ENCODE measurements at regions not wholly inside any gene's neighbourhood (a gene's known extent, or its start where the extent isn't known, plus 50 kb on each side); places are given as distances from the start of the nearest gene placed in this dataset.

DNA sequence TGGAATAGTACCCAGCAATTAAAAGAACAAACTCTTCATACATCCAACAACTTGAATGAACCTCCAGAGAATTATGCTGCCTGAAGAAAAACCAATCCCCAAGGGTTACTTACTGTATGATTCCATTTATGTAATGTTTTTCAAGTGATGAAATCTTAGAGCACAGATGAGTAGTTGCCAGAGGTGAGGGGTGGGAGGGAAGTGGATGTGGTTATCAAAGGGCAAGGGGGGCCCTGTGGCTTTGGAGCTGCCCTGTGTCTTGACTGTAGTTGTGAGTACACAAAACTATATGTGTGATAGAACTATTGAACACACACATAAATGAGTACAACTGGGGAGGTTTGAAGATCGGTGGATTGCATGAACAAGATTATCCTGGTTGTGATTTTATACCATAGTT is 115.8 kb upstream of the SLC25A48 start:
- H3K27ac Mint-ChIP-seq (ENCODE audit: low read depth) = no peak overlapping the region
- H3K4me1 Mint-ChIP-seq = no peaks in the 10 kb centered on the region
- DNase-seq (ENCODE audit: low spot score in 2 of 2) (no peak), ATAC-seq (replicated peaks; ENCODE audit: extremely low read depth, poor library complexity, severe bottlenecking) (no peak)
- H3K9me3 Mint-ChIP-seq = no peaks in the 10 kb centered on the region
- H3K27me3 Mint-ChIP-seq = peaks cover 24% of the 10 kb centered on the region
- no peaks in the 10 kb centered on the region for H3K36me3 Mint-ChIP-seq (ENCODE audit: insufficient read depth)
- H3K4me3 Mint-ChIP-seq = no peak overlapping the region

DNA sequence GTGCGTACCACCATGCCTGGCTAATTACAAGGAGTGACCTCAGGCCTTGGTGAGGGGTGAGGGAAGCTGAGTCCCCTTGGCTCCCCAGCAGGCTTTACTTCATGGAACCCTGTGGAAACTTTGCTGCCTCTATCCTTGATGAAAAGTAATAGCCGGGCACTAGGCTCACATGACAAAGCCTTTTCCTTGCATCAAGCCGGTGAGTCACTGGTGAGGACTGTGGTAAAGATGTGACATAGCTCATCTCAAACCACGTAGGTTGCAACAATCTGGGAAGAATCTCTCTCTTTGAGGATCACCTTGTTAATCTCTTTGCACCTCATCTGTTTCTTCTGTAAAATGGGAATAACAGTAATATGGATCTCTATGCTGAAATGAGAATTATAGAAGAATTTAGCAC is 116.3 kb upstream of the SLC25A48 start:
- DNase-seq (ENCODE audit: low spot score in 2 of 2) (no peak), ATAC-seq (replicated peaks; ENCODE audit: extremely low read depth, poor library complexity, severe bottlenecking) (no peak)
- Mint-ChIP-seq H3K36me3 (ENCODE audit: insufficient read depth) (no peaks in the 10 kb centered on the region), H3K27me3 (peaks cover 24% of the 10 kb centered on the region), H3K4me3 (no peak overlapping the region), H3K27ac (ENCODE audit: low read depth) (no peak overlapping the region), H3K4me1 (no peaks in the 10 kb centered on the region), H3K9me3 (no peaks in the 10 kb centered on the region)

DNA sequence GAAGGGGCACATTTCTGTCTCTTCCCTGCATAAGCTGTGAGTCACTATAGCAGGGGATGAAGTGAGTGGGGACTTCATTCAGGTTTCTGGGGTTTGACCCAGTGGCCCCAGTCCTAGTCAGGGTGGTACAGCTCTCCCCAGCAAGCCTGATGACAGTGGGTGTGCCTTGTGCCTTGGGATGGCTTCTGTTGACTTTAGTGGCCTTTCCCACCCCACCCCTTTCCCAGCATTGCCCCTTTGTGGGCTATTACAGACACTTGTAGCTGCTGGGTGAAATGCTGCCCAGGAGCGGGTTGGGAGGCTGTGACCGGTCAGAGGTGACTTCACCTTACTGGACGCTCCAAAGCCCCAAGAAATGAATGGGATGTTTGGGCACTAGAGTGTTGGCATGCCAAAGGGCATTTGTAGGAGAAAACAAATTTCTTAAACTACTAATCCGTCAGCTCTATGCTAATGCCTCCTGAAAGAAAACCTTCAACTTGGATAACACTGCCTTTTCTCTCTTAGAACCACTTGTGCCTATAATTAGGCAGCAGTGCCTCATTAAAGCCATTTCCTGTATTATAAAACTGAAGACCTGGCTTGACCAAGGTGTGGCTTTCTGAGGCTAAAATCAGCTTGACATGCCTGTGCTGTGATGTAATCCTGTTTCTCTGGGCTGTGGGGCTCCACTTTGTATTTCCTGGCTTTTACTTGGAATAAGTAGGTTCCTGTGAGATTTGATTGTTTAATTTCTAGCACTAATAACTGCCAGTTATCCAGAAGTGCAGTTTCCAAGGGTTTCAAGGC is 119.0 kb upstream of the SLC25A48 start:
- Mint-ChIP-seq H3K27me3 (peaks cover 24% of the 10 kb centered on the region), H3K4me1 (no peaks in the 10 kb centered on the region), H3K9me3 (no peaks in the 10 kb centered on the region), H3K36me3 (ENCODE audit: insufficient read depth) (peaks cover 2% of the 10 kb centered on the region), H3K4me3 (no peak overlapping the region), H3K27ac (ENCODE audit: low read depth) (no peak overlapping the region)
- DNase-seq (ENCODE audit: low spot score in 2 of 2) (no peak), ATAC-seq (replicated peaks; ENCODE audit: extremely low read depth, poor library complexity, severe bottlenecking) (no peak)

DNA sequence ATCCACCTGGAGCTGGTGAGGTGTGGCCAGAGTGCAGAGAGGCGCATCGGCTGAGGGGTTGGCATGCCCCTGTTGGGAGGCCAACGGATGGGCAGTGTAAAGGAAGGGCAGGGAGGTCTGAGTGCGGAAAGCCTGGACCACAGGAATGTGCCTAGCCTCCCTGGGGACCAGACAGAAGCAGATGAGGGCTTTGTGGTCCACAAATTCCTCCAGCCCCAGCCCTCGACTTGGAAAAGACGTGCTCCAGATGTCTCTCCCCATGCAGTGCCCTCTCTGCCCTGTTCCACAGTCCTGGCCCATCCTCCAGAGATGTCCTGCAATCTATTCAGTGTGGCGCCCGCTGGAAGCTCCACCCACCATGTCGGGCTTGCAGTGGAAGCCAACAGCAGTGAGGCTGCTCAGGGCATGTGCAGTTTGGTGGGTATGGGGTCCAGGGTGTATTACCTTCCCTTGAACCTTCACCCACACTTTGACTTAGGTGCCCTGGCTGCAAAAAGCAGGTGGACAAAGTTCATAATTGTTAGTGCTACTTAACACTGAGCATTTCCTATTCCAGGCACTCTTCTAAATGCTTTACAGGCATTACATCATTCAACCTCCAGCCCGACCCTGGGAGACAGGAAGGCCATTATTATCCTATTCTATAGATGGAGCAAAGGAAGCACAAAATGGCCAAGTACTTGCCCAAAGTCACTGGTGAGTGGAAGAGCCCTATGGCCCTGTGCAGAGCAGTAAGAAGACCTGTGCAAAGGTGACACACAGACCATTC is 120.2 kb upstream of the SLC25A48 start:
- no peaks in the 10 kb centered on the region for H3K9me3 Mint-ChIP-seq
- H3K27ac Mint-ChIP-seq (ENCODE audit: low read depth) = no peak overlapping the region
- peaks cover 24% of the 10 kb centered on the region for H3K27me3 Mint-ChIP-seq
- DNase-seq (ENCODE audit: low spot score in 2 of 2) (no peak), ATAC-seq (replicated peaks; ENCODE audit: extremely low read depth, poor library complexity, severe bottlenecking) (no peak)
- H3K36me3 Mint-ChIP-seq (ENCODE audit: insufficient read depth) = peaks cover 2% of the 10 kb centered on the region
- H3K4me3 Mint-ChIP-seq = no peak overlapping the region
- no peaks in the 10 kb centered on the region for H3K4me1 Mint-ChIP-seq

DNA sequence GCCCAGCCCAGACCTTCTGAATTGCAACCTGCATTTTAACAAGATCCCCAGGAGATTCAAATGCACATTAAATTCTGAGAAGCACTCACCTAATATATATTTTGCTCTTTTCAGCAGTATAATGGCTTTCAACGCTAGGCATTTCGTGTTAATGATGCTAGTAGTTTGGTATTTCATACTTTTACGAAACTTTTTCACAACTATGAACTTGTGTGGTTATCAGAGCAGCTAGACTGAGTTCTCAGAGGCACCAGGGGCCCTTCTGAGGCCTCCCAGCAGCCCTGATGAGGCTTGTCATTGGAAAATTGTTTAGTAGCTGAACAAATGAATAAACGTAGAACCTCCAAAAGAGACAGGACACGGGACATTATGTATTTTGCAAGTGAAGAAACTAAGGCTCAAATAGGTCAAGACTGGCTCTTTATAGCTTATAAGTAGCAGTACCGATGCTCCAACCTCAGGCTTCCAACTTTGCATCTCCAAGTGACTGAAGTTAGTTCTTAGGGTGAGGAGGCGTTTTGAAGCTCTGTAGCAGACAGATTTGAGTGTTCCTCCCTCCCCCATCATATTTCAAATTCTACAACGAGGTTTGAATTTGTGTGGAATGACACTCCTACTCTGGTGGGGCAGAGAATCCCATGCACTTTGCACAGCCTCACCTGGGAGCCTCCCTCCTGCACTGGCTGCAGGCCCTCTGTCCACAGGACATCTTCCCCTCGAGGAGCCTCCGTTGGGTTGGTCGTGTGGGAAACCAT is 121.1 kb upstream of the SLC25A48 start:
- Mint-ChIP-seq H3K4me3 (no peak overlapping the region), H3K27me3 (peaks cover 24% of the 10 kb centered on the region), H3K27ac (ENCODE audit: low read depth) (no peak overlapping the region), H3K36me3 (ENCODE audit: insufficient read depth) (peaks cover 2% of the 10 kb centered on the region), H3K4me1 (no peaks in the 10 kb centered on the region), H3K9me3 (no peaks in the 10 kb centered on the region)
- no peak for DNase-seq (ENCODE audit: low spot score in 2 of 2)
- ATAC-seq (replicated peaks; ENCODE audit: extremely low read depth, poor library complexity, severe bottlenecking) = no peak

DNA sequence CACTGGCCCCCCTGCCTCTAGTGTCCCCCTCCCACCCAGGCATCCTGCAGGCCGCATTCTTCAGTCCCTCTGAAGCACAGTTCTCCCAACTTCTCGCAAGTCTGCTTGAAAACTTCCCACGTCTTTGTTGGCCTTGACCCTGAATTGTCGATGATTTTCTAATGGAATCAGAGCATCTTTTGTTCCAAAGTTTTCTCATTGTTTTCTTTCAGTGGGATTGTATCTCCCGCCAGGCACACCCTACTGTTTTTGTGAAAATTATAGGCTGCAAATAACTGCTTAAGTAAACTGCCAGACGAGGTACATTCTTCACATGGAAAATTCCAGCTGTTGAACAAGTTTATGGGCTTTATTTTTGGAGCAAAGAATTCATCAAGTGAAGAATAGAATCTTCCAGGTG is 122.6 kb upstream of the SLC25A48 start:
- peaks cover 2% of the 10 kb centered on the region for H3K36me3 Mint-ChIP-seq (ENCODE audit: insufficient read depth)

DNA sequence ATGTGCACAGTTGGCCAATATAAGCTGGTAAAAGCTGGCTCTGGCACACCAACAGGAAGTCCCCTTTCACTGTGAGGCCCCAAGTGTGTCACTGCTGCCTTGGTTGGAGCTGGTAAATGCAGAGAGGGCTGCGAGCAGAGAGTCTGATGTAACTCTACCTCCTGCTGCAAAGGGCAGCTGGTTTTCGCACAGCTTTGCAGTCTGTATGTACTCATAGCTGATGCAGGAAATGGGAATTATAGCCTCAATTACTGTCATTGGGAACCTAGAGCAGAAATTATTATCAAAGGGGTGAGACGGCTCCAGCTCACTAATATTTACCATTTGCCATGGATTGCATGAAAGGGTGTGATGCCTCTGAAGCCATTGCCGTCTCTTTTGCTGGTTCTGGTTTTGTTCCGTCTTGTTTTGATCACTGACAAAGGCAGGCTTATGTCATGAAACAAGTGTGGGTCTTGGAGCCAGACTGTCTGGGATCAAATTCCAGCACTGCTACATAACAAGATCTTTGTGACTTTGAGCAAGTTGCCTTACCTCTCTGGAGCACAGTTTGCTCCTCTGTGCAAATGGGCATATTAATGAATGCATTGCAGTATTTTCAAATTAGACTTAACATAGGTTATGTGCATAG is 124.3 kb upstream of the SLC25A48 start:
- Mint-ChIP-seq H3K27me3 (peaks cover 18% of the 10 kb centered on the region), H3K27ac (ENCODE audit: low read depth) (no peak overlapping the region), H3K36me3 (ENCODE audit: insufficient read depth) (peaks cover 2% of the 10 kb centered on the region), H3K4me3 (no peak overlapping the region), H3K9me3 (no peaks in the 10 kb centered on the region), H3K4me1 (no peaks in the 10 kb centered on the region)
- no peak for DNase-seq (ENCODE audit: low spot score in 2 of 2)
- no peak for ATAC-seq (replicated peaks; ENCODE audit: extremely low read depth, poor library complexity, severe bottlenecking)

More for the DNA sequence above, 122.6 kb upstream of the SLC25A48 start:
- no peak for ATAC-seq (replicated peaks; ENCODE audit: extremely low read depth, poor library complexity, severe bottlenecking)
- Mint-ChIP-seq H3K27me3 (peaks cover 17% of the 10 kb centered on the region), H3K4me3 (no peak overlapping the region), H3K9me3 (no peaks in the 10 kb centered on the region), H3K27ac (ENCODE audit: low read depth) (no peak overlapping the region), H3K4me1 (no peaks in the 10 kb centered on the region)
- no peak for DNase-seq (ENCODE audit: low spot score in 2 of 2)

DNA sequence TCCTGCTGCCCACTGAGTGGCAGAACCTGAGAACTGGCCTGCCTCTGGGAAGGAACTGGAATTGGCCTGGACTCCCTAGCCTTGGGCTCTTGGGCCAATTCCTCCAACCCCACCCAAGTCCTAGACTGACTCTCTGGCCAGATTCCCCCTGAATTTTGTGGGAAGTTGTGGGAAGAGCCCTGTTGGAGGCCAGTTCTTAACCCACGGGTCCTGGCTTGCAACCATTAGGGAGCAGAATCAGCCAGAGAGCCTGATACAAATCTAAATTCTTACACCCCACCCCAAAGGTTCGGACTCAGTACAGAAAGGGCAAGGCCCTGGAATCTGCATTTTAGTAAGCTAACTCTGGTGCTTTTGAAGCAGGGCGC is 125.3 kb upstream of the SLC25A48 start:
- Mint-ChIP-seq H3K9me3 (no peaks in the 10 kb centered on the region), H3K4me1 (no peaks in the 10 kb centered on the region), H3K27me3 (peaks cover 9% of the 10 kb centered on the region), H3K36me3 (ENCODE audit: insufficient read depth) (peaks cover 2% of the 10 kb centered on the region), H3K27ac (ENCODE audit: low read depth) (no peak overlapping the region), H3K4me3 (no peak overlapping the region)
- no peak for ATAC-seq (replicated peaks; ENCODE audit: extremely low read depth, poor library complexity, severe bottlenecking)
- DNase-seq (ENCODE audit: low spot score in 2 of 2) = no peak

DNA sequence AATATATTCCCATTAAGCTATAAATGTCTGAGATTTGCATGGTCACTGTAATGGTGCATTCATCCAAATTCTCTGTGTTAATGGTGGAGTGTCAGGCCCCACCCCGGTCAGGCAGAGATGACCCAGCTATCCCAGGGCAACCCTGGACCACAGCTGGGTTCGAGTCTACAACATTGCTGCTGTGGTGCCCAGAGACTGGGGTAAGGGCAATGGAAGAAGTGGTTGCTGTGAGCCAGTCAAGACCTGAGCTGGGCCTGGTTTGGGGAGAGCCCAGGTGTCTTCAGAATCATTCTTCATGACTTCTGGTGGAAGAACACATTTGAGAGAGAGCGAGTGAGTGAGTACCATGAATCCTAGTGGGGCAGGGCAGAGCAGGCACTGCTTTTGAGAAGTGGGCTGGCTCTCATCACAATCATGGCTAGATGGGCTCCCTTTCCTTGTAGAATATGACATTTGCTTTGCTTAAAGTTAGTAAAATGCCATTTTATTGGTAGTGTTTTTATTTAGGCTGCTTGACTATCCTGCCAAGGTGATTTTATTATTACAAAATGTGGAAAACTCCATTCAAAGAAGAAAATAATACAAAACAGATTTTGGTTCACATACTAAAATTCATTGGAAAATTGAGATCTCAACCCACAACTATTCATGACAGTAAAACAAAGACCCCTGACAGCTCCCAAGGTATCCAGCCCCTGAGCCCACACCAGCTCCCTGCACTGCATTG is 125.8 kb upstream of the SLC25A48 start:
- Mint-ChIP-seq H3K27ac (ENCODE audit: low read depth) (no peak overlapping the region), H3K4me1 (no peaks in the 10 kb centered on the region), H3K36me3 (ENCODE audit: insufficient read depth) (peaks cover 2% of the 10 kb centered on the region), H3K4me3 (no peak overlapping the region), H3K27me3 (peaks cover 8% of the 10 kb centered on the region), H3K9me3 (no peaks in the 10 kb centered on the region)
- ATAC-seq (replicated peaks; ENCODE audit: extremely low read depth, poor library complexity, severe bottlenecking) = no peak
- DNase-seq (ENCODE audit: low spot score in 2 of 2) = no peak

DNA sequence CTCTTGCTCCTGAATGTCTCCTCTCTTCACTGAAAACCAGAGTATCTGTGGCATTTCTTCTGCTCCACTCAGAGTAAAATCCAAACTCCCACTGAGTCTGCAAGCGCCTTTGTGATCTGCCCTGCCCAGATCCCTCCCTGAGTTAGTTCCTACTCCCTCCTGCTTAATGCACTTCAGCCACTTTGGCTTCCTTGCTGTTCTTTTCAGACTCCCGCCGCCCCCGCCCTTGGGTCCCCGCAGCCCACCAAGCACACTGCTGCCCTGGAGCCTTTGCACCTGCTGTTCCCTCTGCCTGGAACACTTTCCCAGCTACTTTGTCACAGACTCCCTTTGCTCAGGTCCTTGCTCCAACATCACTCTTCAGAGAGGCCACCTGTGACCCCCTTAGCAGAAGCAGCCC is 127.2 kb upstream of the SLC25A48 start:
- peaks cover 8% of the 10 kb centered on the region for H3K27me3 Mint-ChIP-seq
- DNase-seq (ENCODE audit: low spot score in 2 of 2) (no peak), ATAC-seq (replicated peaks; ENCODE audit: extremely low read depth, poor library complexity, severe bottlenecking) (no peak)
- H3K4me3 Mint-ChIP-seq = no peak overlapping the region
- no peaks in the 10 kb centered on the region for H3K36me3 Mint-ChIP-seq (ENCODE audit: insufficient read depth)
- H3K4me1 Mint-ChIP-seq = no peaks in the 10 kb centered on the region
- no peaks in the 10 kb centered on the region for H3K9me3 Mint-ChIP-seq
- H3K27ac Mint-ChIP-seq (ENCODE audit: low read depth) = no peak overlapping the region

DNA sequence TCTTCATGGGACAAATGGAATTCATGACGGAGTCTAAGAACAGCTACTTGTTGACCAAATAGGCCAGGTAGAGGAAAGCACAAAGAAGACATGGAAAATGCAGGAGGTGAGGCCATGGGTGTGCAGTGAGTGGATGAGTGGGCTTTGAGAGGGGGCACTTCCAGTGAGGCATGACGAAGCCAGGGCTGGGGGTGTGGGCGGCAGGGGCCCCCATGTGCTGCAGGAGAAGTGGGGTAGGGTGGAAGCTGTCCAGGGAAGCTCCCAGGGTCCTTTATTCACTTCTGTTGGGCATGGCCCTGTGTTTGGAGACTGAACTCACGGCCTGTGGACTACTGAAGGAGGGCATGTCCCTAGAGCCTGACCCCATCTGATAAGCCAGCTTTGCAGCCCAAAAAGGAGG is 127.6 kb upstream of the SLC25A48 start:
- ATAC-seq (replicated peaks; ENCODE audit: extremely low read depth, poor library complexity, severe bottlenecking) (no peak), DNase-seq (ENCODE audit: low spot score in 2 of 2) (no peak)
- Mint-ChIP-seq H3K9me3 (no peaks in the 10 kb centered on the region), H3K4me3 (no peak overlapping the region), H3K36me3 (ENCODE audit: insufficient read depth) (no peaks in the 10 kb centered on the region), H3K4me1 (no peaks in the 10 kb centered on the region), H3K27ac (ENCODE audit: low read depth) (no peak overlapping the region), H3K27me3 (peaks cover 8% of the 10 kb centered on the region)

DNA sequence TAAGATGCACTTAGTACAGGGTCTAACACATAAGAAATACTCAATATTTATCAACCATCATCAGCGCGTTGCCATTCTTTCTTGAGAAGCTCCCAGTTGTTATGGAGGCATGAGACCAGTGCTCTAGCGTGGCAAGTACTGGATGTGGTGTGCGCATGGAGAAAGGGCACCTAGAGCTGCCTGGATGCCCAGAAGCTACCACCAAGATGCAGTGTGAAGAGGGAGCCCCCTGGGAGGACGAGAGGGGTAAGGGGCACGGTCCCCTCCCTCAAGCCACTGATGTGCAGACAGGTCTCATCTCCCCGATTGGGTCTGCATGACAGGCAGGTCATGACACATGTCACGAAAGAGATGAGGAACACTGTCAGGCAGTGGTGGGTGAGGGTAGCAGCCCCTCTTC is 127.7 kb upstream of the CXCL14 start:
- Mint-ChIP-seq H3K4me1 (no peaks in the 10 kb centered on the region), H3K36me3 (ENCODE audit: insufficient read depth) (no peaks in the 10 kb centered on the region), H3K4me3 (no peak overlapping the region), H3K9me3 (no peaks in the 10 kb centered on the region), H3K27ac (ENCODE audit: low read depth) (no peak overlapping the region), H3K27me3 (peaks cover 8% of the 10 kb centered on the region)
- ATAC-seq (replicated peaks; ENCODE audit: extremely low read depth, poor library complexity, severe bottlenecking) = no peak
- DNase-seq (ENCODE audit: low spot score in 2 of 2) = no peak
